ENCODE measurements at regions not wholly inside any gene's neighbourhood (a gene's known extent, or its start where the extent isn't known, plus 50 kb on each side); places are given as distances from the start of the nearest gene placed in this dataset.

- TF ChIP-seq, protein P1, sequence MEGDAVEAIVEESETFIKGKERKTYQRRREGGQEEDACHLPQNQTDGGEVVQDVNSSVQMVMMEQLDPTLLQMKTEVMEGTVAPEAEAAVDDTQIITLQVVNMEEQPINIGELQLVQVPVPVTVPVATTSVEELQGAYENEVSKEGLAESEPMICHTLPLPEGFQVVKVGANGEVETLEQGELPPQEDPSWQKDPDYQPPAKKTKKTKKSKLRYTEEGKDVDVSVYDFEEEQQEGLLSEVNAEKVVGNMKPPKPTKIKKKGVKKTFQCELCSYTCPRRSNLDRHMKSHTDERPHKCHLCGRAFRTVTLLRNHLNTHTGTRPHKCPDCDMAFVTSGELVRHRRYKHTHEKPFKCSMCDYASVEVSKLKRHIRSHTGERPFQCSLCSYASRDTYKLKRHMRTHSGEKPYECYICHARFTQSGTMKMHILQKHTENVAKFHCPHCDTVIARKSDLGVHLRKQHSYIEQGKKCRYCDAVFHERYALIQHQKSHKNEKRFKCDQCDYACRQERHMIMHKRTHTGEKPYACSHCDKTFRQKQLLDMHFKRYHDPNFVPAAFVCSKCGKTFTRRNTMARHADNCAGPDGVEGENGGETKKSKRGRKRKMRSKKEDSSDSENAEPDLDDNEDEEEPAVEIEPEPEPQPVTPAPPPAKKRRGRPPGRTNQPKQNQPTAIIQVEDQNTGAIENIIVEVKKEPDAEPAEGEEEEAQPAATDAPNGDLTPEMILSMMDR (IDR thresholded peaks at IDR 0.05) = no peak
- TF ChIP-seq POLR2A (IDR thresholded peaks at IDR 0.05) = no peak
Measured at GRCh38 chr6:113634352-113635163, 222.6 kb upstream of the MARCKS start.
